Activated CD4-positive, alpha-beta T cell treated with anti-CD3 and anti-CD28 coated beads for 36 hours (primary cell): ENCODE measurements at regions not wholly inside any gene's neighbourhood (a gene's known extent, or its start where the extent isn't known, plus 50 kb on each side); places are given as distances from the start of the nearest gene placed in this dataset.

Source experiments
- ATAC-seq: fragments of 200-7000 bp; cut with Tn5 transposase; one replicate; pipeline ENCODE4 v1.10.0; 2021; ENCODE audit warnings: mild to moderate bottlenecking, moderate library complexity
- CTCF ChIA-PET: fragments of 350-600 bp; sonication (Branson Sonifier 250); formaldehyde crosslinking; loops from one replicate; lab custom pipeline; 2021; ENCODE audit warnings: antibody characterized with exemption; lab: Charles Lee
- POLR2A ChIA-PET: fragments of 350-600 bp; sonication (Branson Sonifier 250); formaldehyde crosslinking; loops from one replicate; lab custom pipeline; 2021; ENCODE audit warnings: antibody characterized with exemption, inconsistent platforms; lab: Charles Lee
- DNase-seq: peaks from one replicate; pipeline ENCODE4 v3.0.0-alpha.2; 2020
- H3K27ac Mint-ChIP-seq: one replicate; pipeline ENCODE4 v1.8.0; 2021; ENCODE audit warnings: mixed read lengths
- H3K27me3 Mint-ChIP-seq: one replicate; pipeline ENCODE4 v1.8.0; 2021; ENCODE audit warnings: mixed read lengths
- H3K36me3 Mint-ChIP-seq: one replicate; pipeline ENCODE4 v1.8.0; 2021; ENCODE audit warnings: low read depth, mixed read lengths
- H3K4me1 Mint-ChIP-seq: one replicate; pipeline ENCODE4 v1.8.0; 2021; ENCODE audit warnings: mixed read lengths
- H3K4me3 Mint-ChIP-seq: one replicate; pipeline ENCODE4 v1.8.0; 2021; ENCODE audit warnings: mild to moderate bottlenecking, moderate library complexity, mixed read lengths
- H3K9me3 Mint-ChIP-seq: one replicate; pipeline ENCODE4 v1.8.0; 2021; ENCODE audit warnings: low read depth, mixed read lengths
- intact Hi-C, 2 experiments: fragments of 100-400 bp; cut with DNase I in 1 of 2; cut with micrococcal nuclease in 1 of 2; formaldehyde crosslinking; loops; one replicate each; pipeline versions ENCODE4 v1.14.2 to v1.15.1; 2022 to 2024; cut with DNase I, micrococcal nuclease

GRCh38 chr5:117675646-117676045 is 1101.0 kb upstream of the SEMA6A start:
- ChIA-PET CTCF (no interaction called here), POLR2A (no interaction called here)
- Mint-ChIP-seq H3K36me3 (no peaks in the 10 kb centered on the region), H3K9me3 (peaks cover 2% of the 10 kb centered on the region), H3K27me3 (no peaks in the 10 kb centered on the region), H3K27ac (no peak overlapping the region), H3K4me3 (no peak overlapping the region), H3K4me1 (no peaks in the 10 kb centered on the region)
- no peak for DNase-seq
- intact Hi-C loops, result no loop called here
- no peak for ATAC-seq

GRCh38 chr5:117671551-117671950 is 1096.9 kb upstream of the SEMA6A start:
- intact Hi-C loops, result no loop called here
- Mint-ChIP-seq H3K36me3 (no peaks in the 10 kb centered on the region), H3K27ac (no peak overlapping the region), H3K9me3 (peaks cover 2% of the 10 kb centered on the region), H3K4me3 (no peak overlapping the region), H3K27me3 (no peaks in the 10 kb centered on the region), H3K4me1 (no peaks in the 10 kb centered on the region)
- POLR2A ChIA-PET, result no interaction called here
- DNase-seq (no peak), ATAC-seq (no peak)
- CTCF ChIA-PET, result no interaction called here

GRCh38 chr5:117667105-117667504 is 1092.5 kb upstream of the SEMA6A start:
- no peak overlapping the region for H3K27ac Mint-ChIP-seq
- no peak overlapping the region for H3K4me3 Mint-ChIP-seq
- H3K9me3 Mint-ChIP-seq, result peaks cover 2% of the 10 kb centered on the region
- no peaks in the 10 kb centered on the region for H3K27me3 Mint-ChIP-seq
- no peak for ATAC-seq
- no peak for DNase-seq
- ChIA-PET POLR2A (no interaction called here), CTCF (interaction anchor here (0.7 kb wide), 1 partner anchor 814 kb away, joined by 3 read pairs; no protein-coding TSS in a partner anchor)
- H3K36me3 Mint-ChIP-seq, result no peaks in the 10 kb centered on the region
- intact Hi-C loops, result no loop called here
- H3K4me1 Mint-ChIP-seq, result no peaks in the 10 kb centered on the region

- CTCF ChIA-PET, result no interaction called here
- Mint-ChIP-seq H3K9me3 (no peaks in the 10 kb centered on the region), H3K27me3 (no peaks in the 10 kb centered on the region), H3K27ac (no peak overlapping the region), H3K4me1 (no peaks in the 10 kb centered on the region), H3K36me3 (no peaks in the 10 kb centered on the region), H3K4me3 (no peak overlapping the region)
- no peak for DNase-seq
- intact Hi-C loops, result no loop called here
- POLR2A ChIA-PET, result no interaction called here
- ATAC-seq, result no peak
Observed at GRCh38 chr5:117665121-117665520, 1090.5 kb upstream of the SEMA6A start.

DNA sequence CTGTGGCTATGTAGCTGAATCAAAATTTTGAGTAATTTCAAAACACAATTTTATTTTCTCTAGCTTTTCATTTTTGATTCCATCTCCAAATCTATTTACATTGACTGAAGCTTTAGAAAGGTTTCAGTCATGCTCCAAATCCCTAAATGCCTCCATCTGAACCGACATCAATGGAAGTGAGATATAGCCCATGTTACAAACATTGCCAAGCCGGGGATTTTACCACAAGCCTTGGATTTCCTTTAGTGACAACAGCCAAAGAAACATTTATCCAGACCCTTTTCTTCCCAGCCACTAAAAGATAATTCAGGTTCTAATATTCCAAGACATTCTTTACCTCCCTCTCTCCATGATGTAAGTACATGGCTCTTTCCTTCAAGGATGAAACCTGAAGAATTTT is 1087.7 kb upstream of the SEMA6A start:
- ChIA-PET POLR2A (no interaction called here), CTCF (no interaction called here)
- no peak for DNase-seq
- Mint-ChIP-seq H3K4me1 (no peaks in the 10 kb centered on the region), H3K36me3 (no peaks in the 10 kb centered on the region), H3K4me3 (no peak overlapping the region), H3K27ac (no peak overlapping the region), H3K9me3 (no peaks in the 10 kb centered on the region), H3K27me3 (no peaks in the 10 kb centered on the region)
- ATAC-seq, result no peak
- intact Hi-C loops, result no loop called here

- ChIA-PET CTCF (no interaction called here), POLR2A (no interaction called here)
- no peaks in the 10 kb centered on the region for H3K36me3 Mint-ChIP-seq
- H3K4me3 Mint-ChIP-seq, result no peak overlapping the region
- no peaks in the 10 kb centered on the region for H3K27me3 Mint-ChIP-seq
- no peak for DNase-seq
- H3K4me1 Mint-ChIP-seq, result no peaks in the 10 kb centered on the region
- intact Hi-C loops, result no loop called here
- H3K27ac Mint-ChIP-seq, result no peak overlapping the region
- H3K9me3 Mint-ChIP-seq, result no peaks in the 10 kb centered on the region
- no peak for ATAC-seq
Observed at GRCh38 chr5:117657541-117657940, 1082.9 kb upstream of the SEMA6A start.

DNA sequence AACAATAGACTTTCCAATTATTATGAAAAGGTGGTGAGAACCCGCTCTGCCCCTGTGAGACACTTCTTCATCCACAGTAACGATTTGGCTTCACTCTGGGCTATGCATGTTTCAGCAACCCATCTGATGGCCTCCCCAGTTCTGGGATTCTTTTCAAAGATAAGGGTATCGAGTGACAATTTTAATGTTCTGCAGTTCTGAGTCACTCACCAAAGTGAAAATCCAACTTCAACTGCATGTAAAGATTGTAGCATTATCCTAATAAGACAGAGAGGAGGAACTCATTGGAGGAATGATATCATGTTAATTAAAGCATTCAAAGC is 1078.3 kb upstream of the SEMA6A start:
- POLR2A ChIA-PET, result no interaction called here
- Mint-ChIP-seq H3K27me3 (no peaks in the 10 kb centered on the region), H3K9me3 (peaks cover 2% of the 10 kb centered on the region)

DNA sequence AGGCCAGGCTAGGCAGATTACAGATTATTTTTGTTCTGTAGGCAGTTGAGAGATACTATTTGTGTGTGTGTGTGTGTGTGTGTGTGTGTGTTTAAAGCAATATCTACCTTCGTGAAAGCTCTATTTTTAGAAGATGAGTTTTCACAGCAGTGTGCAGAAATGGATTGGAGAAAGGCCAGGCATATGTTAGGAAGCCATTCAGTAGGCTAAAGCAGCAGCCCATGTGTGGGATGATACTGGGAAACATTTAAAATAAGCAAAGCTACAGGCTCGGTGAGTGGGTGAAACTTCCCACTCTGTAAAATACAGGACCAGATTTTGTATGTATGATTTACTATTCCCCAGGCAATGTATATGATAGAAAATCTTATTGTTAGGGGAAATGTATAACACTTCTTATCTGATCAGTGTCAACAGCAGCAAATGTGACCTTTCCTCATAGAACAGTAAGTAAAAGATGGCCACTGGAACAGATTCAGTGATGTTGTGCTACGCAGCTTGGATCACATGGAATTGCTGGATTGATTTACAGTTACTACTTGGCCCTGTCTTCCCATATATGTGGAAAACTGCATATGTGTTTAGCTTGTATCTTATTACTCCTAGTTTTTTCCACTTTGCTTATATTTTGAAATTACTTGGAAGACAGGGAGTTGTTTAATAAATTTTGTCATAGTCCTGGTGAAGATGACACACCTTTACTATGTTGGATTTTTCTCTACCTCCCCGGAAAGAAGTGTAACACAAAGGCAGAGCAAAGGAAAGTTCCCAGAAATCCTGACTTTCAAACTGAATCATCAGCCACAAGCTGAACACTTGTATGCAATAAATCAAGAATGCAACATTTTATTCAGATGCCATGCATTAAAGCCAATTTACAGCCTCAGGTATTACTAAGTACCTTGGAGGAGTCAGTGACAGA is 1077.7 kb upstream of the SEMA6A start:
- ChIA-PET POLR2A (no interaction called here), CTCF (interaction anchor here (0.7 kb wide), 1 partner anchor 77 kb away, joined by 3 read pairs; no protein-coding TSS in a partner anchor)
- Mint-ChIP-seq H3K9me3 (peaks cover 2% of the 10 kb centered on the region), H3K4me3 (no peak overlapping the region), H3K27me3 (no peaks in the 10 kb centered on the region), H3K4me1 (no peaks in the 10 kb centered on the region), H3K36me3 (no peaks in the 10 kb centered on the region), H3K27ac (no peak overlapping the region)
- ATAC-seq (no peak), DNase-seq (no peak)
- intact Hi-C loops, result no loop called here

More for the DNA sequence above, 1078.3 kb upstream of the SEMA6A start:
- ATAC-seq (no peak), DNase-seq (no peak)
- Mint-ChIP-seq H3K4me1 (no peaks in the 10 kb centered on the region), H3K4me3 (no peak overlapping the region), H3K36me3 (no peaks in the 10 kb centered on the region), H3K27ac (no peak overlapping the region)
- CTCF ChIA-PET, result interaction anchor here (0.7 kb wide), 1 partner anchor 78 kb away, joined by 3 read pairs; no protein-coding TSS in a partner anchor
- intact Hi-C loops, result no loop called here

DNA sequence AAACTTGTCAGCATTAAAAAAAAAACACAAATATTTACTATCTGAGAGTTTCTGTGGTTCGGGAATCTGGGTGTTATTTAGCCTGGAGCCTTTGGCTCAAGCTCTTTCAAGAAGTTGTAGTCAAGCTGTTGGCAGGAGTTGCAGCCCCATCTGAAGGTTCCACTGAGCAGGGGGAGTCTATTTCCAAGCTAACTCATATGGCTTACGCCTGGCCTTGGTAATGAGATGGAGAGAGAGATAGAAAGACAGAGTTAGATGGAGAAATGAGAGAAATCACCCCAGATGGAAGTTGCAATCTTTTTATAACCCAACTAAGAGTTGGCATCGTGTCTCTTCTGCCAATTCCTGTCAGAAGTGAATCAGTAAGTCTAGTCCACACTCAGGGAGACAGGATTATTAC is 1075.2 kb upstream of the SEMA6A start:
- ChIA-PET POLR2A (no interaction called here), CTCF (no interaction called here)
- H3K27ac Mint-ChIP-seq, result no peak overlapping the region
- no peaks in the 10 kb centered on the region for H3K4me1 Mint-ChIP-seq
- ATAC-seq (no peak), DNase-seq (no peak)
- intact Hi-C loops, result no loop called here
- no peaks in the 10 kb centered on the region for H3K27me3 Mint-ChIP-seq
- peaks cover 2% of the 10 kb centered on the region for H3K9me3 Mint-ChIP-seq
- H3K36me3 Mint-ChIP-seq, result no peaks in the 10 kb centered on the region
- H3K4me3 Mint-ChIP-seq, result no peak overlapping the region

DNA sequence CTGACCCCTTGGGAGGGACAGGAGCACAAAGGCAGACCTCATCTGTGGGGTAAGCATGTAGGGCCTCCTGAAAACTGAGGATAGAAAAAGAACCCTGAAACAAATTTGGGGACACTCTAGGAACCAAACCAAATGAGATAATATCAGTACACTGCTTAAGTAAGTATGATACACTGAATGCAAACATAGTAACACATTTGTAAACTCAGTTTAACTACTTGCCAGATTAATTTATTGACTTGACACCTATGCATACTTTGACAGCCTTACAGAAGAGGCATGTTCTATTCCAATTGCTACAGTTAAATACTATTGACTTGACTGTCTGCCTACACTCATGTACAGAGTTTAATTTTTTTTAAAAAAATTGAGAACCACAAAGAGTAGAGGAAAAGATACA is 1070.8 kb upstream of the SEMA6A start:
- no peaks in the 10 kb centered on the region for H3K9me3 Mint-ChIP-seq
- H3K4me1 Mint-ChIP-seq, result no peaks in the 10 kb centered on the region
- H3K27ac Mint-ChIP-seq, result no peak overlapping the region
- no peaks in the 10 kb centered on the region for H3K27me3 Mint-ChIP-seq
- ChIA-PET CTCF (no interaction called here), POLR2A (no interaction called here)
- DNase-seq (no peak), ATAC-seq (no peak)
- intact Hi-C loops, result no loop called here
- no peak overlapping the region for H3K4me3 Mint-ChIP-seq
- H3K36me3 Mint-ChIP-seq, result no peaks in the 10 kb centered on the region

GRCh38 chr5:117638581-117638980 is 1064.0 kb upstream of the SEMA6A start:
- ChIA-PET CTCF (no interaction called here), POLR2A (no interaction called here)
- Mint-ChIP-seq H3K27ac (no peak overlapping the region), H3K27me3 (no peaks in the 10 kb centered on the region), H3K36me3 (no peaks in the 10 kb centered on the region), H3K9me3 (peaks cover 3% of the 10 kb centered on the region), H3K4me3 (no peak overlapping the region), H3K4me1 (no peaks in the 10 kb centered on the region)
- intact Hi-C loops, result no loop called here
- no peak for ATAC-seq
- no peak for DNase-seq

GRCh38 chr5:117633093-117633492 is 1058.5 kb upstream of the SEMA6A start:
- Mint-ChIP-seq H3K27ac (no peak overlapping the region), H3K4me3 (no peak overlapping the region), H3K36me3 (no peaks in the 10 kb centered on the region), H3K27me3 (no peaks in the 10 kb centered on the region), H3K4me1 (no peaks in the 10 kb centered on the region), H3K9me3 (peaks cover 27% of the 10 kb centered on the region)
- ATAC-seq, result no peak
- intact Hi-C loops, result no loop called here
- DNase-seq, result no peak
- ChIA-PET POLR2A (no interaction called here), CTCF (no interaction called here)
